ENCODE measurements at regions not wholly inside any gene's neighbourhood (a gene's known extent, or its start where the extent isn't known, plus 50 kb on each side); places are given as distances from the start of the nearest gene placed in this dataset.

- TF ChIP-seq EZH2 (IDR thresholded peaks at IDR 0.05) (no peak), POLR2AphosphoS5 (IDR thresholded peaks at IDR 0.05; ENCODE audit: borderline replicate concordance, low read depth, low read length) (no peak)
Observed at GRCh38 chr9:22537721-22538120, 91.1 kb downstream of the DMRTA1 start.
